Fibroblast of lung (primary cell): ENCODE measurements at regions not wholly inside any gene's neighbourhood (a gene's known extent, or its start where the extent isn't known, plus 50 kb on each side); places are given as distances from the start of the nearest gene placed in this dataset.
"Not testable (repeated sequence)": the region's sequence is repeated elsewhere in the genome, so short reads cannot be mapped to it uniquely, and the experiment has no call there.

Experiments used
- DNase-seq, 2 donors: peaks; one replicate each; pipeline versions ENCODE4 v3.0.0 to v3.0.0-alpha.2; 2010; ENCODE audit warnings: low read depth in 2 of 2
- H2AFZ ChIP-seq: 2 replicates; pipeline ENCODE4 v1.5.1; 2012; ENCODE audit warnings: low read length, control low read depth, inconsistent platforms
- H3K27ac ChIP-seq: 2 replicates; pipeline ENCODE4 v1.5.1; 2011; ENCODE audit warnings: low read length, control low read depth; ENCODE audit not compliant: insufficient read depth
- H3K27me3 ChIP-seq: 2 replicates; pipeline ENCODE4 v1.5.1; 2011; ENCODE audit warnings: mild to moderate bottlenecking, low read length; ENCODE audit not compliant: control insufficient read depth, insufficient read depth
- H3K36me3 ChIP-seq: 2 replicates; pipeline ENCODE4 v1.5.1; 2011; ENCODE audit warnings: low read length; ENCODE audit not compliant: control insufficient read depth, insufficient read depth
- H3K4me1 ChIP-seq: 2 replicates; pipeline ENCODE4 v1.5.1; 2011; ENCODE audit warnings: low read length; ENCODE audit not compliant: control insufficient read depth, insufficient read depth; ENCODE audit errors: extremely low read depth
- H3K4me2 ChIP-seq: 2 replicates; pipeline ENCODE4 v1.5.1; 2011; ENCODE audit warnings: low read length, control low read depth; ENCODE audit not compliant: insufficient read depth; ENCODE audit errors: extremely low read depth
- H3K4me3 ChIP-seq, 4 experiments: fragments of 200-600 bp in 1 of 4; sonication (generic) in 1 of 4; replicated peaks in 1 of 4; 2 replicates each; pipeline ENCODE4 v1.5.1; 2011 to 2016; ENCODE audit warnings: low read length in 4 of 4, low read depth in 3 of 4, mild to moderate bottlenecking in 3 of 4, control low read depth in 2 of 4, inconsistent platforms in 1 of 4, mixed read lengths in 1 of 4; ENCODE audit not compliant: insufficient read depth in 1 of 4; ENCODE audit errors: control extremely low read depth in 1 of 4
- H3K79me2 ChIP-seq: 2 replicates; pipeline ENCODE4 v1.5.1; 2012; ENCODE audit warnings: mild to moderate bottlenecking, low read length, inconsistent platforms; ENCODE audit not compliant: control insufficient read depth, insufficient read depth
- H3K9ac ChIP-seq: 2 replicates; pipeline ENCODE4 v1.5.1; 2011; ENCODE audit warnings: mild to moderate bottlenecking, low read length, control low read depth; ENCODE audit not compliant: insufficient read depth
- H3K9me3 ChIP-seq: 2 replicates; pipeline ENCODE4 v1.5.1; 2012; ENCODE audit warnings: low read depth, low read length; ENCODE audit not compliant: control insufficient read depth, insufficient read depth
- H4K20me1 ChIP-seq: 2 replicates; pipeline ENCODE4 v1.5.1; 2011; ENCODE audit warnings: low read length; ENCODE audit not compliant: control insufficient read depth, insufficient read depth; ENCODE audit errors: extremely low read depth
- CTCF ChIP-seq, 2 donors: IDR thresholded peaks in 1 of 2; conservative IDR thresholded peaks in 1 of 2; 1 replicate in 1 of 2; 2 replicates in 1 of 2; pipeline ENCODE4 v1.5.1; 2011 to 2012; ENCODE audit warnings: low read length in 2 of 2, control low read depth in 1 of 2, inconsistent platforms in 1 of 2, low read depth in 1 of 2, mild to moderate bottlenecking in 1 of 2
- EZH2 ChIP-seq: IDR thresholded peaks from 2 replicates; pipeline ENCODE4 v1.5.1; 2012; ENCODE audit warnings: low read length, control low read depth, mild to moderate bottlenecking; ENCODE audit errors: missing control alignments

DNA sequence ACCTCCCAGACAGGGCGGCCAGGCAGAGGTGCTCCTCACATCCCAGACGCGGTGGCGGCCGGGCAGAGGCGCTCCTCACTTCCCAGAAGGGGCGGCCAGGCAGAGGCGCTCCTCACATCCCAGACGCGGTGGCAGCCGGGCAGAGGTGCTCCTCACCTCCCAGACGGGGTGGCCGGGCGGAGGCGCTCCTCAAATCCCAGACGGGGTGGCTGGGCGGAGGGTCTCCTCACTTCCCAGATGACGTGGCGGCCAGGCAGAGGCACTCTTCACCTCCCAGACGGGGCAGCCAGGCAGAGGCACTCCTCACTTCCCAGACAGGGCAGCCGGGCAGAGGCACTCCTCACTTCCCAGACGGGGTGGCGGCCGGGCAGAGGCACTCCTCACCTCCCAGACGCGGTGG lies 247.7 kb upstream of the USP9Y start:
- H4K20me1 ChIP-seq, H2AFZ ChIP-seq, H3K4me1 ChIP-seq, H3K27me3 ChIP-seq, H3K36me3 ChIP-seq, H3K9ac ChIP-seq, H3K9me3 ChIP-seq, H3K79me2 ChIP-seq, H3K27ac ChIP-seq, H3K4me3 ChIP-seq, DNase-seq, H3K4me2 ChIP-seq: not testable (repeated sequence)

- Histone ChIP-seq H3K4me1 (no peaks in the 10 kb centered on the region), H3K9me3 (no peaks in the 10 kb centered on the region), H4K20me1 (no peaks in the 10 kb centered on the region)
Observed at GRCh38 chrY:12459965-12460364, 241.1 kb upstream of the USP9Y start.

GRCh38 chrY:12464155-12464554 lies 236.9 kb upstream of the USP9Y start:
- Histone ChIP-seq H3K27ac (no peak overlapping the region), H4K20me1 (no peaks in the 10 kb centered on the region), H3K36me3 (no peaks in the 10 kb centered on the region), H3K79me2 (no peaks in the 10 kb centered on the region), H3K27me3 (no peaks in the 10 kb centered on the region), H3K4me1 (no peaks in the 10 kb centered on the region), H2AFZ (no peak overlapping the region), H3K9ac (no peak overlapping the region), H3K9me3 (no peaks in the 10 kb centered on the region), H3K4me3 (no peak overlapping the region), H3K4me2 (no peak overlapping the region)
- no peak for DNase-seq
- TF ChIP-seq EZH2 (no peak), CTCF (conservative IDR thresholded peaks at IDR 0.05 in 1 of 2, IDR thresholded peaks at IDR 0.05 in 1 of 2; ENCODE audit: low read depth in 1 of 2, low read length in 2 of 2) (no peak)

More at GRCh38 chrY:12459965-12460364, 241.1 kb upstream of the USP9Y start:
- Histone ChIP-seq H3K4me2 (no peak overlapping the region), H3K4me3 (no peak overlapping the region), H3K79me2 (no peaks in the 10 kb centered on the region), H3K27ac (no peak overlapping the region), H3K27me3 (no peaks in the 10 kb centered on the region), H3K36me3 (no peaks in the 10 kb centered on the region), H3K9ac (no peak overlapping the region), H2AFZ (no peak overlapping the region)
- TF ChIP-seq CTCF (conservative IDR thresholded peaks at IDR 0.05 in 1 of 2, IDR thresholded peaks at IDR 0.05 in 1 of 2; ENCODE audit: low read depth in 1 of 2, low read length in 2 of 2) (no peak), EZH2 (no peak)
- DNase-seq = no peak
